Fibroblast of pulmonary artery (primary cell): ENCODE measurements at regions not wholly inside any gene's neighbourhood (a gene's known extent, or its start where the extent isn't known, plus 50 kb on each side); places are given as distances from the start of the nearest gene placed in this dataset.

Experiments used
- DNase-seq: peaks from one replicate; pipeline ENCODE4 v3.0.0-alpha.2; 2010; ENCODE audit warnings: low read depth
- H3K4me3 ChIP-seq: replicated peaks from 2 replicates; pipeline ENCODE4 v1.5.1; 2011; ENCODE audit warnings: low read depth, mild to moderate bottlenecking, control low read depth, low read length, moderate library complexity
- TF ChIP-seq, protein P1 (sequence below): IDR thresholded peaks from 2 replicates; pipeline ENCODE4 v1.5.1; 2011; ENCODE audit warnings: mild to moderate bottlenecking, control low read depth, low read length, inconsistent platforms; ENCODE audit errors: missing control alignments

DNA sequence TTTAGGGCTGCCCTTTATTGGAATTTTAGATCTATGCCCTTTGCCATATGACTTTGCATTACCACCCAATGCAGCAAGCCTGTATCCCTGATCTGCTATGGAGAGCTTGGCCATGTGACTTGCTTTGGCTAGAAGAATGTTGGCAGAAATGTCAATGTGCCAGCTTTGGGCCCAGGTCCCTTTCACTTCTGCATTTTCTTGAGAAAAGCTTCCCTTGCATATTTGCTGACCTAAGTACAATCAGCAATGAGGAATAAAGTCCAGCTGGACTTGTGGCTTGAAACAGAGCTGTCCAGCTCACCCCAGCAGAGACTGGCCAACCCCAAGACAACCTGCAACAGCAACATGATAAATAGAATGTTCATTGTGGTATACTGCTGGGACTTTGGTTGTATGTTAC, 135.9 kb downstream of the PAH start:
- no peak overlapping the region for H3K4me3 ChIP-seq
- no peak for DNase-seq
- TF ChIP-seq, protein P1, sequence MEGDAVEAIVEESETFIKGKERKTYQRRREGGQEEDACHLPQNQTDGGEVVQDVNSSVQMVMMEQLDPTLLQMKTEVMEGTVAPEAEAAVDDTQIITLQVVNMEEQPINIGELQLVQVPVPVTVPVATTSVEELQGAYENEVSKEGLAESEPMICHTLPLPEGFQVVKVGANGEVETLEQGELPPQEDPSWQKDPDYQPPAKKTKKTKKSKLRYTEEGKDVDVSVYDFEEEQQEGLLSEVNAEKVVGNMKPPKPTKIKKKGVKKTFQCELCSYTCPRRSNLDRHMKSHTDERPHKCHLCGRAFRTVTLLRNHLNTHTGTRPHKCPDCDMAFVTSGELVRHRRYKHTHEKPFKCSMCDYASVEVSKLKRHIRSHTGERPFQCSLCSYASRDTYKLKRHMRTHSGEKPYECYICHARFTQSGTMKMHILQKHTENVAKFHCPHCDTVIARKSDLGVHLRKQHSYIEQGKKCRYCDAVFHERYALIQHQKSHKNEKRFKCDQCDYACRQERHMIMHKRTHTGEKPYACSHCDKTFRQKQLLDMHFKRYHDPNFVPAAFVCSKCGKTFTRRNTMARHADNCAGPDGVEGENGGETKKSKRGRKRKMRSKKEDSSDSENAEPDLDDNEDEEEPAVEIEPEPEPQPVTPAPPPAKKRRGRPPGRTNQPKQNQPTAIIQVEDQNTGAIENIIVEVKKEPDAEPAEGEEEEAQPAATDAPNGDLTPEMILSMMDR: no peak

DNA sequence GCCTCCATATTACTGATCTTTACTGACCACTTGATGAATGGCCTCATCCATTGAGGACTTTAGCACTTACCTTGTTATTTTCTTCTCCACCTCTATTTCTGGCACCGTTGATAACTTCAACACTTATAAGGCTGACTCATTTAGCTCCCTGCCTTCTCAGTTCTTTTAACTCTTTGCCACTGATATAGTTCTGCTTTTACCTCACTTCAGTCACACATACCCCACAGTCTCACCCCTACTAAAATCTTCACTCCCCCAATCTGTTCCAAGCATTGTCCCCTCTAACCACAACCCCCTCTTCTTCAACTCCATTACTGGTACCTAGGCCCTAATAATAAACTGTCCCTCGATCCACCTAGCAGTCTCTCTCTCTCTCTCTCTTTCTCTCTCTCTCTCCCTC, 141.0 kb downstream of the PAH start:
- TF ChIP-seq, protein P1: no peak
- no peak overlapping the region for H3K4me3 ChIP-seq
- no peak for DNase-seq

GRCh38 chr12:102769323-102769916, 147.6 kb downstream of the PAH start:
- TF ChIP-seq, protein P1: peak; percentile 77
- no peak overlapping the region for H3K4me3 ChIP-seq

DNA sequence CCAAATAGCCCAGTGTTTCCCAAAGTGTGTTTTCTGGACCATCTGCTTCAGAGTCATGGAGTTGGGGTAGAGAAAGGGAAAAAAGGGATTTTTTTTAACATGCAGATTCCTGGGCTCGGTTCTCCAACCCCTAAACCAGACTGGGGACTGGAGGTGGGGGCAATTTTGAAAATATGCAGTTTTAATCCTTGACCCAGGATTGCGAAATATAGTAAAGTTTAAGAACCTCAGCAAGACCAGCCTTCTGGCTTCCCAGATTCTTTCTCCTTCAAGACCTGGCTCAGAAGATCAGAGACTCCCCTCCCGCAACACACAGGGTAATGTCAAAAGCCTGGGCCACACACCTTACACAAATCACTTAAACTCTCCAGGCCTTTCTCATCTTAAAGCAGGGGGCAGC, 150.1 kb downstream of the PAH start:
- H3K4me3 ChIP-seq: no peak overlapping the region
- TF ChIP-seq, protein P1: no peak
- DNase-seq: no peak

More at GRCh38 chr12:102769323-102769916, 147.6 kb downstream of the PAH start:
- peak; percentile 69 for DNase-seq

GRCh38 chr12:102765736-102766135, 151.3 kb downstream of the PAH start:
- DNase-seq: no peak
- H3K4me3 ChIP-seq: no peak overlapping the region
- TF ChIP-seq, protein P1: no peak

- TF ChIP-seq, protein P1: no peak
- no peak for DNase-seq
Observed at GRCh38 chr12:102763471-102763870, 153.6 kb downstream of the PAH start.

GRCh38 chr12:102763061-102763460, 154.0 kb downstream of the PAH start:
- TF ChIP-seq, protein P1: no peak
- no peak for DNase-seq
- H3K4me3 ChIP-seq: no peak overlapping the region

More at GRCh38 chr12:102763471-102763870, 153.6 kb downstream of the PAH start:
- no peak overlapping the region for H3K4me3 ChIP-seq
